ENCODE measurements at regions not wholly inside any gene's neighbourhood (a gene's known extent, or its start where the extent isn't known, plus 50 kb on each side); places are given as distances from the start of the nearest gene placed in this dataset.

DNA sequence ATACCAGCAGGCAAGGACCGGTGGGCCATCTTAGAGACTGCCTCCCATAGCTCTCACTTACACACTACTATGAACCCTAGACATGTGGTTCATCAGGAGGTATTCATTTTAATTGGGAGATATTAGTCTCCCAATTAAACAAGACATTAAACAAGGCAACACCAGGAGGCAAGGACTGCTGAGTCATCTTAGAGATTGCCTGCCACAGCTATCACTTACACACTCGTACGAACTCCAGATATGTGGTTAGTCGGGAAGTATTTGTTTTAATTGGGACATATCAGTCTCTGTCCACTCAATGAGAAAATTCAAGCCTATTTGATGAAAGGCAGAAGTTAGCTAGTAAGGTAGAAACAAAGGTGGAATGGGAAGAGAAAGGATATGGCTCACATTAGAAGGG is 343.9 kb downstream of the NFIB start:
- TF ChIP-seq ZFP3 (CRISPR knock-in tag; IDR thresholded peaks at IDR 0.05) (no peak), TCF4 (CRISPR knock-in tag; IDR thresholded peaks at IDR 0.05; ENCODE audit: borderline replicate concordance) (no peak), ZFP30 (CRISPR knock-in tag; IDR thresholded peaks at IDR 0.05) (no peak), ZNF8 (CRISPR knock-in tag; IDR thresholded peaks at IDR 0.05) (no peak), ARNTL (CRISPR knock-in tag; IDR thresholded peaks at IDR 0.05; ENCODE audit: borderline replicate concordance, low read depth) (no peak), PATZ1 (CRISPR knock-in tag; IDR thresholded peaks at IDR 0.05; ENCODE audit: borderline replicate concordance) (no peak), SNAI2 (CRISPR knock-in tag; IDR thresholded peaks at IDR 0.05) (no peak), PPARA (CRISPR knock-in tag; IDR thresholded peaks at IDR 0.05; ENCODE audit: borderline replicate concordance) (no peak), ZNF70 (CRISPR knock-in tag; IDR thresholded peaks at IDR 0.05) (no peak), CSDC2 (CRISPR knock-in tag; IDR thresholded peaks at IDR 0.05) (no peak)

All from SK-N-SH treated with all-trans-retinoic acid at 6 μM for 48 hours (cell line).